K562 (cell line): ENCODE measurements at regions not wholly inside any gene's neighbourhood (a gene's known extent, or its start where the extent isn't known, plus 50 kb on each side); places are given as distances from the start of the nearest gene placed in this dataset.

Experiments
- ATAC-seq: fragments of 200-7000 bp; cut with Tn5 transposase; 3 replicates; pipeline ENCODE4 v1.9.1; 2020; ENCODE audit warnings: moderate library complexity
- BruUV-seq: library from RNA; stranded (reverse); fragments of 400-500 nt; replicated peaks from 2 replicates; lab custom pipeline; 2021; lab: Mats Ljungman, UMichigan
- CTCF ChIA-PET: fragments of 300-600 bp; formaldehyde crosslinking; extraction: SDS; loops from one replicate; lab custom pipeline; 2021; ENCODE audit warnings: low intra/inter-chr PET ratio; lab: Yijun Ruan, JAX
- POLR2A ChIA-PET: fragments of 300-600, 350-650 bp; sonication (Branson Sonifier 250); formaldehyde crosslinking; extraction: SDS; loops from one replicate; lab custom pipeline; 2021; ENCODE audit warnings: antibody characterized with exemption, inconsistent platforms; lab: Yijun Ruan, JAX
- DNase-seq, 4 experiments: peaks; one replicate each; pipeline versions ENCODE4 v3.0.0 to v3.0.0-alpha.2; 2011 to 2018; ENCODE audit warnings: low spot score in 3 of 4, mixed read lengths in 3 of 4; ENCODE audit errors: extremely low read depth in 1 of 4
- FAIRE-seq: peaks from 2 replicates; lab custom pipeline; 2011; peaks lifted over from hg19 to GRCh38; lab: Jason Lieb, UNC
- H2AFZ ChIP-seq: 2 replicates; pipeline ENCODE4 v1.6.0; 2011; ENCODE audit warnings: low read depth, low read length, control low read depth, inconsistent platforms
- H3K27ac ChIP-seq: fragments of 200-600 bp; 3 replicates; pipeline ENCODE4 v1.8.0; 2011; ENCODE audit warnings: low read depth, mild to moderate bottlenecking, control low read depth, inconsistent platforms, low read length, moderate library complexity, mixed read lengths; ENCODE audit errors: extremely low read depth
- H3K27me3 ChIP-seq, 2 experiments: fragments of 300-600 bp in 1 of 2; 2 replicates in 1 of 2; 3 replicates in 1 of 2; pipeline versions ENCODE4 v1.6.0 to v1.8.0; 2011; ENCODE audit warnings: inconsistent platforms in 2 of 2, low read length in 2 of 2, mild to moderate bottlenecking in 1 of 2, mixed read lengths in 1 of 2, moderate library complexity in 1 of 2; ENCODE audit not compliant: control insufficient read depth in 2 of 2, insufficient read depth in 2 of 2
- H3K36me3 ChIP-seq: fragments of 300-600 bp; 3 replicates; pipeline ENCODE4 v1.8.0; 2011; ENCODE audit warnings: mild to moderate bottlenecking, low read length, inconsistent platforms; ENCODE audit not compliant: control insufficient read depth, insufficient read depth
- H3K4me1 ChIP-seq, 2 experiments: fragments of 200-600 bp in 1 of 2; replicated peaks in 1 of 2; 2 replicates in 1 of 2; 3 replicates in 1 of 2; pipeline versions ENCODE4 v1.5.1 to v1.8.0; 2011; ENCODE audit warnings: inconsistent platforms in 2 of 2, low read length in 2 of 2, mild to moderate bottlenecking in 1 of 2, mixed read lengths in 1 of 2, moderate library complexity in 1 of 2; ENCODE audit not compliant: control insufficient read depth in 2 of 2, insufficient read depth in 2 of 2
- H3K4me2 ChIP-seq: 2 replicates; pipeline ENCODE4 v1.6.1; 2011; ENCODE audit warnings: low read length, control low read depth, inconsistent platforms, mixed read lengths; ENCODE audit not compliant: insufficient read depth
- H3K4me3 ChIP-seq: fragments of 200-600 bp; sonication (generic), shearing (Covaris generic); 2 replicates; pipeline ENCODE4 v1.5.1; 2016; ENCODE audit warnings: control low read depth, inconsistent platforms
- H3K79me2 ChIP-seq: fragments of 200-600 bp; 3 replicates; pipeline ENCODE4 v1.8.0; 2011; ENCODE audit warnings: low read length, inconsistent platforms; ENCODE audit not compliant: control insufficient read depth, insufficient read depth
- H3K9ac ChIP-seq, 2 experiments: 2 replicates each; pipeline versions ENCODE4 v1.6.0 to v1.6.1; 2011; ENCODE audit warnings: low read depth in 2 of 2, low read length in 2 of 2, control low read depth in 1 of 2, inconsistent platforms in 1 of 2, mild to moderate bottlenecking in 1 of 2, mixed read lengths in 1 of 2; ENCODE audit not compliant: insufficient read depth in 1 of 2
- H3K9me1 ChIP-seq: one replicate; pipeline ENCODE4 v1.6.0; 2011; ENCODE audit warnings: inconsistent platforms, mild to moderate bottlenecking, low read length, moderate library complexity; ENCODE audit not compliant: control insufficient read depth, insufficient read depth
- H3K9me3 ChIP-seq: replicated peaks from 2 replicates; pipeline ENCODE4 v1.5.1; 2011; ENCODE audit warnings: low read depth, low read length, inconsistent platforms; ENCODE audit not compliant: control insufficient read depth, insufficient read depth
- H4K20me1 ChIP-seq: replicated peaks from 2 replicates; pipeline ENCODE4 v1.6.1; 2011; ENCODE audit warnings: low read length, inconsistent platforms, mixed read lengths; ENCODE audit not compliant: control insufficient read depth, insufficient read depth
- ATF2 ChIP-seq: sonication (generic); formaldehyde crosslinking; IDR thresholded peaks from 2 replicates; pipeline ENCODE4 v1.8.1; 2022; ENCODE audit warnings: missing genetic modification reagents
- E2F6 ChIP-seq, 2 experiments: IDR thresholded peaks; 2 replicates each; pipeline ENCODE4 v1.6.1; 2011; ENCODE audit warnings: borderline replicate concordance in 1 of 2, control low read depth in 1 of 2, low read depth in 1 of 2, low read length in 1 of 2, mild to moderate bottlenecking in 1 of 2, mixed read lengths in 1 of 2, moderate library complexity in 1 of 2; ENCODE audit not compliant: insufficient read depth in 1 of 2, insufficient read length in 1 of 2, poor library complexity in 1 of 2, severe bottlenecking in 1 of 2; ENCODE audit errors: extremely low read depth in 1 of 2
- POLR2A ChIP-seq: fragments of 450-650 bp; conservative IDR thresholded peaks from 2 replicates; pipeline ENCODE4 v1.6.1; 2016
- WGBS: fragments of 100-300 bp; shearing (Covaris generic); methylation state at CpG from one replicate; pipeline ENCODE4 v1.1.6; 2016; ENCODE audit warnings: low coverage, mixed read lengths; ENCODE audit not compliant: insufficient coverage; ENCODE audit errors: missing lambda C conversion rate; 5-methylcytosine and 5-hydroxymethylcytosine counted together
- in situ Hi-C: fragments of 300-500 bp; cut with MboI; formaldehyde crosslinking; loops from 4 replicates; pipeline ENCODE4 v1.15.0; 2018; ENCODE audit warnings: inconsistent platforms, mixed read lengths
- intact Hi-C: fragments of 100-400 bp; cut with micrococcal nuclease; formaldehyde crosslinking; loops from 2 replicates; pipeline ENCODE4 v1.14.2; 2022

- H3K9me1 ChIP-seq, result no peaks in the 10 kb centered on the region
- no peaks in the 10 kb centered on the region for H3K27me3 ChIP-seq
- no peak for DNase-seq
- H3K4me1 ChIP-seq, result no peaks in the 10 kb centered on the region
- no peak for TF ChIP-seq E2F6 (IDR thresholded peaks at IDR 0.05; ENCODE audit: borderline replicate concordance in 1 of 2, extremely low read depth in 1 of 2, insufficient read depth in 1 of 2, insufficient read length in 1 of 2, low read depth in 1 of 2, low read length in 1 of 2, poor library complexity in 1 of 2, severe bottlenecking in 1 of 2)
- no peak for TF ChIP-seq ATF2 (CRISPR knock-in tag)
- TF ChIP-seq, all 486 proteins: peak for 0
- H3K79me2 ChIP-seq, result no peaks in the 10 kb centered on the region
- in situ Hi-C loops (no loop called here), intact Hi-C loops (no loop called here)
- BruUV-seq, result no TSS peak
- H3K27ac ChIP-seq, result no peak overlapping the region
- POLR2A ChIA-PET, result no interaction called here
- H3K4me3 ChIP-seq, result no peak overlapping the region
- no peaks in the 10 kb centered on the region for H4K20me1 ChIP-seq
- WGBS, result 6% methylated on average over 1 of the region's 1 CpG
- no peaks in the 10 kb centered on the region for H3K9me3 ChIP-seq
- H2AFZ ChIP-seq, result no peak overlapping the region
- no peak overlapping the region for H3K9ac ChIP-seq
- CTCF ChIA-PET, result no interaction called here
- no peaks in the 10 kb centered on the region for H3K36me3 ChIP-seq
- H3K4me2 ChIP-seq, result no peak overlapping the region
- ATAC-seq (no peak), FAIRE-seq (no peak)
Measured at GRCh38 chr2:51413726-51414125, 381.8 kb upstream of the NRXN1 start.

GRCh38 chr2:51410331-51410730, 378.4 kb upstream of the NRXN1 start:
- DNase-seq (no peak), FAIRE-seq (no peak), ATAC-seq (no peak)
- no peak for TF ChIP-seq POLR2A
- POLR2A ChIA-PET, result no interaction called here
- no peaks in the 10 kb centered on the region for H3K79me2 ChIP-seq
- CTCF ChIA-PET, result no interaction called here
- 0% methylated on average over 3 of the region's 3 CpGs for WGBS
- H3K4me2 ChIP-seq, result no peak overlapping the region
- H3K9me3 ChIP-seq, result no peaks in the 10 kb centered on the region
- H3K36me3 ChIP-seq, result no peaks in the 10 kb centered on the region
- H2AFZ ChIP-seq, result no peak overlapping the region
- no TSS peak for BruUV-seq
- no peak overlapping the region for H3K27ac ChIP-seq
- H3K4me1 ChIP-seq, result no peaks in the 10 kb centered on the region
- H3K9me1 ChIP-seq, result no peaks in the 10 kb centered on the region
- no peaks in the 10 kb centered on the region for H3K27me3 ChIP-seq
- in situ Hi-C loops (no loop called here), intact Hi-C loops (no loop called here)
- H3K9ac ChIP-seq, result no peak overlapping the region
- H4K20me1 ChIP-seq, result no peaks in the 10 kb centered on the region
- no peak overlapping the region for H3K4me3 ChIP-seq
